ENCODE measurements at regions not wholly inside any gene's neighbourhood (a gene's known extent, or its start where the extent isn't known, plus 50 kb on each side); places are given as distances from the start of the nearest gene placed in this dataset.

GRCh38 chr10:53153831-53154230, 381.2 kb upstream of the MBL2 start:
- Mint-ChIP-seq H3K36me3 (ENCODE audit: low read depth) (no peaks in the 10 kb centered on the region), H3K27me3 (no peaks in the 10 kb centered on the region), H3K9me3 (peaks cover 5% of the 10 kb centered on the region), H3K27ac (no peak overlapping the region), H3K4me3 (no peak overlapping the region), H3K4me1 (ENCODE audit: low read depth) (no peaks in the 10 kb centered on the region)
- DNase-seq (no peak), ATAC-seq (no peak)
- no peak for TF ChIP-seq CTCF (IDR thresholded peaks at IDR 0.05)
- POLR2A ChIA-PET: no interaction called here
- intact Hi-C loops (cut with micrococcal nuclease): no loop called here
- CTCF ChIA-PET: no interaction called here

GRCh38 chr10:53140506-53140905, 367.9 kb upstream of the MBL2 start:
- no peak for TF ChIP-seq CTCF (IDR thresholded peaks at IDR 0.05)
- intact Hi-C loops (cut with micrococcal nuclease): no loop called here
- ChIA-PET CTCF (no interaction called here), POLR2A (no interaction called here)
- Mint-ChIP-seq H3K9me3 (no peaks in the 10 kb centered on the region), H3K36me3 (ENCODE audit: low read depth) (no peaks in the 10 kb centered on the region), H3K4me3 (no peak overlapping the region), H3K27me3 (no peaks in the 10 kb centered on the region), H3K27ac (no peak overlapping the region), H3K4me1 (ENCODE audit: low read depth) (no peaks in the 10 kb centered on the region)
- ATAC-seq (no peak), DNase-seq (no peak)

DNA sequence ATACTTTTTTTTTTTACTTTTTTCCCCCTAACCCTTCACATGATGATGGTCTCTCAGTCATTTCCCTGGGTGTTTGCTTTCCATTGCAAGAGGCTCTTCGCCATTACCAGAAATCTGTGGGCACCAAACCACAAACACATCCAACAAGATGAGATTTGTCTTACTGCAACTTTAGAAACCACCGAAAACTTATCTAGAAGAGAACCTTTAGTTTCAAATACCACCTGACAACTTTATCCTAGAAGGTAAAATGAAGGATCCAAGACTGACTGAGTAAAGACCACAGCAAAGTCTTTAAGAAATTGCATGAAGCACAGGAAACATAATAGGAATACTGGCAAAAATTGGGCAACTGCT, 363.3 kb upstream of the MBL2 start:
- no peak for DNase-seq
- no peak for ATAC-seq
- CTCF ChIA-PET: no interaction called here
- Mint-ChIP-seq H3K27me3 (no peaks in the 10 kb centered on the region), H3K4me3 (no peak overlapping the region), H3K27ac (no peak overlapping the region), H3K36me3 (ENCODE audit: low read depth) (no peaks in the 10 kb centered on the region), H3K9me3 (peaks cover 3% of the 10 kb centered on the region), H3K4me1 (ENCODE audit: low read depth) (no peaks in the 10 kb centered on the region)
- no peak for TF ChIP-seq CTCF (IDR thresholded peaks at IDR 0.05)
- intact Hi-C loops (cut with micrococcal nuclease): no loop called here
- POLR2A ChIA-PET: no interaction called here

GRCh38 chr10:53135213-53135896, 362.8 kb upstream of the MBL2 start:
- Mint-ChIP-seq H3K27ac (no peak overlapping the region), H3K36me3 (ENCODE audit: low read depth) (no peaks in the 10 kb centered on the region), H3K9me3 (peaks cover 3% of the 10 kb centered on the region), H3K4me1 (ENCODE audit: low read depth) (no peaks in the 10 kb centered on the region), H3K4me3 (no peak overlapping the region), H3K27me3 (no peaks in the 10 kb centered on the region)
- intact Hi-C loops (cut with micrococcal nuclease): no loop called here
- CTCF ChIA-PET: no interaction called here
- TF ChIP-seq CTCF (IDR thresholded peaks at IDR 0.05): no peak
- ATAC-seq: no peak
- POLR2A ChIA-PET: no interaction called here
- DNase-seq: no peak

GRCh38 chr10:53134050-53134449, 361.5 kb upstream of the MBL2 start:
- Mint-ChIP-seq H3K9me3 (peaks cover 3% of the 10 kb centered on the region), H3K36me3 (ENCODE audit: low read depth) (no peaks in the 10 kb centered on the region), H3K27ac (no peak overlapping the region), H3K4me3 (no peak overlapping the region), H3K4me1 (ENCODE audit: low read depth) (no peaks in the 10 kb centered on the region), H3K27me3 (no peaks in the 10 kb centered on the region)
- intact Hi-C loops (cut with micrococcal nuclease): no loop called here
- no peak for DNase-seq
- ATAC-seq: no peak
- ChIA-PET POLR2A (no interaction called here), CTCF (no interaction called here)
- TF ChIP-seq CTCF (IDR thresholded peaks at IDR 0.05): no peak
